ENCODE measurements at regions not wholly inside any gene's neighbourhood (a gene's known extent, or its start where the extent isn't known, plus 50 kb on each side); places are given as distances from the start of the nearest gene placed in this dataset.

DNA sequence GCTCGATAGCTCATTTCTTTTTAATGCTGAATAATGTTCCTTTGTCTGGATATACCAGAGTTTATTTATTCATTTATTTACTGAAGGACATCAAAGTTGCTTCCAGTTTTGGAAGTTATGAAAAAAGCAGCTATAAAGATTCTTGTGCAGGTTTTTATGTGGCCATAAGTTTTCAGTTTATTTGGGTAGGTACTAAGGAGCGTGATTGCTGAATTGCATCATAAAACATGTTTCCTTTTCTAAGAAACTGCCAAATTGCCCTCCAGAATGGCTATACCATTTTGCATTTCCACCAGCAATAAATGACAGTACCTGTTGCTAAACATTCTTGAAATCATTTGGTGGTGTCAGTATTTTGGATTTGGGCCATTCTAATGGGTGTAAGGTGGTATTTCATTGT, 1067.7 kb upstream of the SPRY2 start:
- TF ChIP-seq, protein P1, sequence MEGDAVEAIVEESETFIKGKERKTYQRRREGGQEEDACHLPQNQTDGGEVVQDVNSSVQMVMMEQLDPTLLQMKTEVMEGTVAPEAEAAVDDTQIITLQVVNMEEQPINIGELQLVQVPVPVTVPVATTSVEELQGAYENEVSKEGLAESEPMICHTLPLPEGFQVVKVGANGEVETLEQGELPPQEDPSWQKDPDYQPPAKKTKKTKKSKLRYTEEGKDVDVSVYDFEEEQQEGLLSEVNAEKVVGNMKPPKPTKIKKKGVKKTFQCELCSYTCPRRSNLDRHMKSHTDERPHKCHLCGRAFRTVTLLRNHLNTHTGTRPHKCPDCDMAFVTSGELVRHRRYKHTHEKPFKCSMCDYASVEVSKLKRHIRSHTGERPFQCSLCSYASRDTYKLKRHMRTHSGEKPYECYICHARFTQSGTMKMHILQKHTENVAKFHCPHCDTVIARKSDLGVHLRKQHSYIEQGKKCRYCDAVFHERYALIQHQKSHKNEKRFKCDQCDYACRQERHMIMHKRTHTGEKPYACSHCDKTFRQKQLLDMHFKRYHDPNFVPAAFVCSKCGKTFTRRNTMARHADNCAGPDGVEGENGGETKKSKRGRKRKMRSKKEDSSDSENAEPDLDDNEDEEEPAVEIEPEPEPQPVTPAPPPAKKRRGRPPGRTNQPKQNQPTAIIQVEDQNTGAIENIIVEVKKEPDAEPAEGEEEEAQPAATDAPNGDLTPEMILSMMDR (conservative IDR thresholded peaks at IDR 0.05; ENCODE audit: low read length): no peak
- TF ChIP-seq EZH2phosphoT487 (IDR thresholded peaks at IDR 0.05; ENCODE audit: borderline replicate concordance, low read depth, low read length): no peak
